IMR-90 (cell line): ENCODE measurements at regions not wholly inside any gene's neighbourhood (a gene's known extent, or its start where the extent isn't known, plus 50 kb on each side); places are given as distances from the start of the nearest gene placed in this dataset.

Experiments
- ATAC-seq: fragments of 200-7000 bp; cut with Tn5 transposase; 2 replicates; pipeline ENCODE4 v1.9.1; 2020; ENCODE audit warnings: low read depth, mild to moderate bottlenecking, moderate library complexity
- BruUV-seq: library from RNA; stranded (reverse); fragments of 400-500 nt; replicated peaks from 2 replicates; lab custom pipeline; 2021; lab: Mats Ljungman, UMichigan
- CTCF ChIA-PET: fragments of 300-600 bp; formaldehyde crosslinking; extraction: SDS; loops from one replicate; lab custom pipeline; 2021; ENCODE audit warnings: antibody characterized with exemption; lab: Yijun Ruan, JAX
- POLR2A ChIA-PET: fragments of 300-600 bp; sonication (Branson Sonifier 250); formaldehyde crosslinking; loops from one replicate; lab custom pipeline; 2022; ENCODE audit warnings: antibody characterized with exemption; ENCODE audit not compliant: unreplicated experiment; lab: Charles Lee
- DNase-seq: peaks from one replicate; pipeline ENCODE4 v3.0.0; 2013
- H2AFZ ChIP-seq: replicated peaks from 2 replicates; pipeline ENCODE3; 2013; ENCODE audit warnings: low read length, mild to moderate bottlenecking; ENCODE audit not compliant: poor library complexity
- H2AK5ac ChIP-seq: 2 replicates; pipeline ENCODE4 v1.6.1; 2013; ENCODE audit warnings: low read depth, low read length, inconsistent platforms
- H2AK9ac ChIP-seq: replicated peaks from 2 replicates; pipeline ENCODE3; 2013; ENCODE audit warnings: mild to moderate bottlenecking, low read depth, low read length, moderate library complexity; ENCODE audit not compliant: poor library complexity
- H2BK120ac ChIP-seq: 2 replicates; pipeline ENCODE4 v1.6.1; 2013; ENCODE audit warnings: low read depth, low read length, inconsistent platforms
- H2BK15ac ChIP-seq: 3 replicates; pipeline ENCODE4 v1.6.1; 2013; ENCODE audit warnings: low read depth, low read length, inconsistent platforms
- H2BK20ac ChIP-seq: 2 replicates; pipeline ENCODE4 v1.6.1; 2013; ENCODE audit warnings: low read depth, mild to moderate bottlenecking, inconsistent platforms, low read length, moderate library complexity
- H2BK5ac ChIP-seq: 2 replicates; pipeline ENCODE4 v1.6.1; 2013; ENCODE audit warnings: mild to moderate bottlenecking, low read depth, low read length, inconsistent platforms; ENCODE audit not compliant: poor library complexity, severe bottlenecking
- H3K14ac ChIP-seq: replicated peaks from 2 replicates; pipeline ENCODE4 v1.6.1; 2013; ENCODE audit warnings: low read depth, low read length, inconsistent platforms
- H3K18ac ChIP-seq: 2 replicates; pipeline ENCODE4 v1.6.1; 2013; ENCODE audit warnings: low read depth, low read length, control low read depth
- H3K23ac ChIP-seq: 2 replicates; pipeline ENCODE4 v1.6.1; 2013; ENCODE audit warnings: low read depth, low read length, inconsistent platforms
- H3K27ac ChIP-seq: 2 replicates; pipeline ENCODE4 v1.5.1; 2013; ENCODE audit warnings: mild to moderate bottlenecking, control low read depth, low read length; ENCODE audit not compliant: insufficient read depth
- H3K27me3 ChIP-seq: 2 replicates; pipeline ENCODE4 v1.6.1; 2013; ENCODE audit warnings: low read length; ENCODE audit not compliant: control insufficient read depth, insufficient read depth
- H3K36me3 ChIP-seq: 2 replicates; pipeline ENCODE4 v1.6.1; 2013; ENCODE audit warnings: low read length, mixed read lengths; ENCODE audit not compliant: control insufficient read depth, insufficient read depth
- H3K4ac ChIP-seq: 2 replicates; pipeline ENCODE4 v1.6.1; 2013; ENCODE audit warnings: low read depth, low read length, inconsistent platforms
- H3K4me1 ChIP-seq: 2 replicates; pipeline ENCODE4 v1.6.1; 2013; ENCODE audit warnings: low read length, mixed read lengths; ENCODE audit not compliant: control insufficient read depth, insufficient read depth
- H3K4me2 ChIP-seq: 2 replicates; pipeline ENCODE4 v1.6.1; 2013; ENCODE audit warnings: low read depth, mild to moderate bottlenecking, control low read depth, low read length, moderate library complexity
- H3K4me3 ChIP-seq: 2 replicates; pipeline ENCODE4 v1.5.1; 2013; ENCODE audit warnings: low read depth, mild to moderate bottlenecking, control low read depth, low read length, moderate library complexity; ENCODE audit not compliant: insufficient read depth
- H3K56ac ChIP-seq: 2 replicates; pipeline ENCODE4 v1.6.1; 2013; ENCODE audit warnings: low read length, inconsistent platforms; ENCODE audit not compliant: insufficient read depth; ENCODE audit errors: extremely low read depth
- H3K79me1 ChIP-seq, 2 experiments: 2 replicates each; pipeline ENCODE4 v1.6.1; 2013; ENCODE audit warnings: low read length in 2 of 2, inconsistent platforms in 1 of 2, low read depth in 1 of 2
- H3K9ac ChIP-seq: 2 replicates; pipeline ENCODE4 v1.6.1; 2013; ENCODE audit warnings: low read depth, low read length, control low read depth
- H3K9me1 ChIP-seq: 2 replicates; pipeline ENCODE4 v1.6.1; 2013; ENCODE audit warnings: low read length, inconsistent platforms; ENCODE audit not compliant: insufficient read depth
- H3K9me3 ChIP-seq: 2 replicates; pipeline ENCODE4 v1.6.1; 2013; ENCODE audit warnings: low read length; ENCODE audit not compliant: control insufficient read depth, insufficient read depth
- H4K20me1 ChIP-seq: 2 replicates; pipeline ENCODE4 v1.6.1; 2013; ENCODE audit warnings: low read length, inconsistent platforms; ENCODE audit not compliant: insufficient read depth
- H4K5ac ChIP-seq: 2 replicates; pipeline ENCODE4 v1.6.1; 2013; ENCODE audit warnings: mild to moderate bottlenecking, low read depth, low read length, control low read depth
- H4K8ac ChIP-seq, 2 experiments: 2 replicates each; pipeline ENCODE4 v1.6.1; 2013; ENCODE audit warnings: low read depth in 2 of 2, low read length in 2 of 2, control low read depth in 1 of 2, inconsistent platforms in 1 of 2
- H4K91ac ChIP-seq: 2 replicates; pipeline ENCODE4 v1.6.1; 2013; ENCODE audit warnings: low read depth, low read length, inconsistent platforms; ENCODE audit not compliant: insufficient read depth
- BHLHE40 ChIP-seq: fragments of 150-350 bp; IDR thresholded peaks from 2 replicates; pipeline ENCODE4 v1.6.1; 2016; ENCODE audit warnings: mild to moderate bottlenecking, low read depth, low read length
- CEBPB ChIP-seq: IDR thresholded peaks from 2 replicates; pipeline ENCODE4 v1.6.1; 2012; ENCODE audit warnings: low read depth, low read length, improper control_type of control experiment
- CHD1 ChIP-seq: IDR thresholded peaks from 2 replicates; pipeline ENCODE4 v1.6.1; 2012; ENCODE audit warnings: low read depth, low read length, improper control_type of control experiment
- FOS ChIP-seq: fragments of 150-350 bp; IDR thresholded peaks from 2 replicates; pipeline ENCODE4 v1.6.1; 2016; ENCODE audit warnings: low read depth, low read length
- MAFK ChIP-seq: IDR thresholded peaks from 2 replicates; pipeline ENCODE4 v1.6.1; 2012; ENCODE audit warnings: low read depth, low read length, improper control_type of control experiment
- MAZ ChIP-seq: IDR thresholded peaks from 2 replicates; pipeline ENCODE4 v1.6.1; 2012; ENCODE audit warnings: low read depth, mild to moderate bottlenecking, low read length, improper control_type of control experiment, moderate library complexity, borderline replicate concordance
- MXI1 ChIP-seq: IDR thresholded peaks from 2 replicates; pipeline ENCODE4 v1.6.1; 2012; ENCODE audit warnings: low read depth, mild to moderate bottlenecking, low read length, moderate library complexity, borderline replicate concordance
- NFE2L2 ChIP-seq: fragments of 150-350 bp; IDR thresholded peaks from 2 replicates; pipeline ENCODE4 v1.6.1; 2016; ENCODE audit warnings: low read depth, mild to moderate bottlenecking, low read length
- POLR2A ChIP-seq: IDR thresholded peaks from 2 replicates; pipeline ENCODE4 v1.6.1; 2012; ENCODE audit warnings: mild to moderate bottlenecking, low read depth, low read length
- RAD21 ChIP-seq: IDR thresholded peaks from 2 replicates; pipeline ENCODE4 v1.6.1; 2012; ENCODE audit warnings: low read length, improper control_type of control experiment
- RCOR1 ChIP-seq: IDR thresholded peaks from 2 replicates; pipeline ENCODE4 v1.6.1; 2012; ENCODE audit warnings: mild to moderate bottlenecking, low read length, improper control_type of control experiment; ENCODE audit not compliant: insufficient replicate concordance
- RFX5 ChIP-seq: IDR thresholded peaks from 2 replicates; pipeline ENCODE4 v1.8.0; 2012; ENCODE audit warnings: low read depth, mild to moderate bottlenecking, low read length, moderate library complexity
- SMC3 ChIP-seq: fragments of 150-350 bp; IDR thresholded peaks from 2 replicates; pipeline ENCODE4 v1.6.1; 2016; ENCODE audit warnings: low read depth, mild to moderate bottlenecking, antibody characterized with exemption, low read length, moderate library complexity
- WGBS, 2 experiments: methylation state at CpG; one replicate each; pipeline versions ENCODE4 v1.1.5 to v1.1.7; 2013; ENCODE audit warnings: missing lambda C conversion rate in 2 of 2; ENCODE audit not compliant: insufficient read length in 1 of 2; ENCODE audit errors: extremely low coverage in 2 of 2; 5-methylcytosine and 5-hydroxymethylcytosine counted together
- dilution Hi-C: fragments of 300-500 bp; cut with HindIII; formaldehyde crosslinking; loops from one replicate; pipeline ENCODE4 v1.14.3; 2018; ENCODE audit warnings: low sequenced_read_pairs; ENCODE audit not compliant: unreplicated experiment
- in situ Hi-C: fragments of 300-500 bp; cut with MboI; formaldehyde crosslinking; loops from 3 replicates; pipeline ENCODE4 v1.14.3; 2019; ENCODE audit warnings: low sequenced_read_pairs, inconsistent platforms, mixed read lengths
- intact Hi-C: fragments of 100-400 bp; cut with micrococcal nuclease; formaldehyde crosslinking; loops from 2 replicates; pipeline ENCODE4 v1.10.0; 2022
- TF ChIP-seq, protein P1 (sequence below): conservative IDR thresholded peaks from 2 replicates; pipeline ENCODE4 v1.5.1; 2012; ENCODE audit warnings: mild to moderate bottlenecking, low read depth, low read length, improper control_type of control experiment
- TF ChIP-seq, protein P2 (sequence below): fragments of 150-350 bp; IDR thresholded peaks from 2 replicates; pipeline ENCODE4 v1.6.1; 2016; ENCODE audit warnings: low read depth, mild to moderate bottlenecking, low read length, moderate library complexity, borderline replicate concordance

DNA sequence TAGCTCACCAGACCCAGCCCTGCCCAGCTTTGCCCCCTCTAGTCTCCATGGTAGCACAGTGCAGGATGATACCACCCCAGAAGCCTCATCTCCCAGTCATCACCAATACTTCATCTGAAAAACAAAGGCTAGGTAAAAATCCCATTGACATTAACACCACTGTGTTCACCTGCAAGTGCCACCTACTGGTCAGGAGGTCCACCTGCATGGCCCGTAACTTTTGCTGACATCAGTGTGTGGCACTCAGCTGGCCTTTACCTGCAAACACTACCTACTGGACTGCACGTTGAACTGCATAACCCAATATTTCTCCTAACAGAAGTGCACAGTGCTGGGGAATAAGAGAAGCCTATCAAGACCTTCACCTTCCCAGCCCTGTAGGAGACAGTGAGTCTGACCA is 234.7 kb upstream of the ADGRB3 start:
- no peak overlapping the region for H2AK5ac ChIP-seq
- in situ Hi-C loops, result no loop called here
- WGBS, 2 experiments, result no CpG with 5 or more reads among the region's 2 CpGs

More for the DNA sequence above, 234.7 kb upstream of the ADGRB3 start:
- H2BK15ac ChIP-seq, result no peak overlapping the region
- CTCF ChIA-PET, result no interaction called here
- no peak overlapping the region for H3K4ac ChIP-seq
- dilution Hi-C loops (no loop called here), intact Hi-C loops (no loop called here)
- no peak overlapping the region for H2BK5ac ChIP-seq
- H2AK9ac ChIP-seq, result no peak overlapping the region
- no peaks in the 10 kb centered on the region for H3K9me1 ChIP-seq
- no TSS peak for BruUV-seq
- no peak overlapping the region for H3K4me3 ChIP-seq
- H3K9ac ChIP-seq, result no peak overlapping the region
- no peaks in the 10 kb centered on the region for H3K79me1 ChIP-seq
- no peak overlapping the region for H3K14ac ChIP-seq
- H3K9me3 ChIP-seq, result peaks cover 13% of the 10 kb centered on the region
- H4K5ac ChIP-seq, result no peak overlapping the region
- no peaks in the 10 kb centered on the region for H3K27me3 ChIP-seq
- no peak overlapping the region for H2BK120ac ChIP-seq
- no peak overlapping the region for H3K18ac ChIP-seq
- H2AFZ ChIP-seq, result no peak overlapping the region
- TF ChIP-seq RAD21, result no peak
- TF ChIP-seq SMC3, result no peak
- no peak for TF ChIP-seq FOS
- no peak for TF ChIP-seq RFX5
- TF ChIP-seq, protein P1, sequence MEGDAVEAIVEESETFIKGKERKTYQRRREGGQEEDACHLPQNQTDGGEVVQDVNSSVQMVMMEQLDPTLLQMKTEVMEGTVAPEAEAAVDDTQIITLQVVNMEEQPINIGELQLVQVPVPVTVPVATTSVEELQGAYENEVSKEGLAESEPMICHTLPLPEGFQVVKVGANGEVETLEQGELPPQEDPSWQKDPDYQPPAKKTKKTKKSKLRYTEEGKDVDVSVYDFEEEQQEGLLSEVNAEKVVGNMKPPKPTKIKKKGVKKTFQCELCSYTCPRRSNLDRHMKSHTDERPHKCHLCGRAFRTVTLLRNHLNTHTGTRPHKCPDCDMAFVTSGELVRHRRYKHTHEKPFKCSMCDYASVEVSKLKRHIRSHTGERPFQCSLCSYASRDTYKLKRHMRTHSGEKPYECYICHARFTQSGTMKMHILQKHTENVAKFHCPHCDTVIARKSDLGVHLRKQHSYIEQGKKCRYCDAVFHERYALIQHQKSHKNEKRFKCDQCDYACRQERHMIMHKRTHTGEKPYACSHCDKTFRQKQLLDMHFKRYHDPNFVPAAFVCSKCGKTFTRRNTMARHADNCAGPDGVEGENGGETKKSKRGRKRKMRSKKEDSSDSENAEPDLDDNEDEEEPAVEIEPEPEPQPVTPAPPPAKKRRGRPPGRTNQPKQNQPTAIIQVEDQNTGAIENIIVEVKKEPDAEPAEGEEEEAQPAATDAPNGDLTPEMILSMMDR, result no peak
- no peak for TF ChIP-seq NFE2L2
- no peak for TF ChIP-seq BHLHE40
- TF ChIP-seq CEBPB, result no peak
- no peak for TF ChIP-seq POLR2A
- TF ChIP-seq MAZ, result no peak
- no peak for TF ChIP-seq MXI1
- no peak for TF ChIP-seq RCOR1
- TF ChIP-seq, protein P2, sequence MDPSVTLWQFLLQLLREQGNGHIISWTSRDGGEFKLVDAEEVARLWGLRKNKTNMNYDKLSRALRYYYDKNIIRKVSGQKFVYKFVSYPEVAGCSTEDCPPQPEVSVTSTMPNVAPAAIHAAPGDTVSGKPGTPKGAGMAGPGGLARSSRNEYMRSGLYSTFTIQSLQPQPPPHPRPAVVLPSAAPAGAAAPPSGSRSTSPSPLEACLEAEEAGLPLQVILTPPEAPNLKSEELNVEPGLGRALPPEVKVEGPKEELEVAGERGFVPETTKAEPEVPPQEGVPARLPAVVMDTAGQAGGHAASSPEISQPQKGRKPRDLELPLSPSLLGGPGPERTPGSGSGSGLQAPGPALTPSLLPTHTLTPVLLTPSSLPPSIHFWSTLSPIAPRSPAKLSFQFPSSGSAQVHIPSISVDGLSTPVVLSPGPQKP, result no peak
- TF ChIP-seq CHD1, result no peak
- no peak for TF ChIP-seq MAFK
- H2BK20ac ChIP-seq, result no peak overlapping the region
- no peak overlapping the region for H3K23ac ChIP-seq
- H3K27ac ChIP-seq, result no peak overlapping the region
- no peak overlapping the region for H3K56ac ChIP-seq
- no peak overlapping the region for H4K8ac ChIP-seq
- DNase-seq (no peak), ATAC-seq (no peak)
- POLR2A ChIA-PET, result no interaction called here
- H3K4me2 ChIP-seq, result no peak overlapping the region
- no peaks in the 10 kb centered on the region for H3K4me1 ChIP-seq
- no peaks in the 10 kb centered on the region for H3K36me3 ChIP-seq
- no peaks in the 10 kb centered on the region for H4K20me1 ChIP-seq
- no peak overlapping the region for H4K91ac ChIP-seq
